GM10248 (cell line): ENCODE measurements at regions not wholly inside any gene's neighbourhood (a gene's known extent, or its start where the extent isn't known, plus 50 kb on each side); places are given as distances from the start of the nearest gene placed in this dataset.

Source experiments
- CTCF ChIA-PET: fragments of 300-600 bp; sonication (Branson Sonifier 250); formaldehyde crosslinking; extraction: SDS; loops from one replicate; lab custom pipeline; 2021; ENCODE audit warnings: antibody characterized with exemption; lab: Yijun Ruan, JAX
- POLR2A ChIA-PET: fragments of 350-650 bp; sonication (Branson Sonifier 250); formaldehyde crosslinking; extraction: SDS; loops from one replicate; lab custom pipeline; 2020; ENCODE audit warnings: antibody characterized with exemption; lab: Yijun Ruan, JAX
- DNase-seq: peaks from one replicate; pipeline ENCODE4 v3.0.0; 2012; ENCODE audit errors: extremely low spot score
- CTCF ChIP-seq: IDR thresholded peaks from 2 replicates; pipeline ENCODE4 v1.5.1; 2012; ENCODE audit warnings: mild to moderate bottlenecking, low read depth; ENCODE audit errors: extremely low read depth, missing control alignments, control extremely low read depth

- ChIA-PET CTCF (no interaction called here), POLR2A (no interaction called here)
- no peak for DNase-seq
- no peak for TF ChIP-seq CTCF
These were observed 408.9 kb downstream of the CBLN4 start for GRCh38 chr20:55596431-55596830.

GRCh38 chr20:55592866-55593265 is 412.5 kb downstream of the CBLN4 start:
- no peak for DNase-seq
- POLR2A ChIA-PET = no interaction called here
- CTCF ChIA-PET = no interaction called here
- TF ChIP-seq CTCF = no peak

- no peak for DNase-seq
- CTCF ChIA-PET = no interaction called here
- POLR2A ChIA-PET = no interaction called here
- no peak for TF ChIP-seq CTCF
These were observed 418.7 kb downstream of the CBLN4 start for GRCh38 chr20:55586610-55587009.

GRCh38 chr20:55584964-55585363 is 420.4 kb downstream of the CBLN4 start:
- no peak for TF ChIP-seq CTCF
- ChIA-PET POLR2A (no interaction called here), CTCF (no interaction called here)
- no peak for DNase-seq

- ChIA-PET CTCF (no interaction called here), POLR2A (no interaction called here)
- TF ChIP-seq CTCF = no peak
- DNase-seq = no peak
These were observed 421.0 kb downstream of the CBLN4 start for GRCh38 chr20:55584307-55584706.

GRCh38 chr20:55583036-55583435 is 422.3 kb downstream of the CBLN4 start:
- DNase-seq = no peak
- ChIA-PET POLR2A (no interaction called here), CTCF (no interaction called here)
- no peak for TF ChIP-seq CTCF

- ChIA-PET POLR2A (no interaction called here), CTCF (no interaction called here)
- no peak for TF ChIP-seq CTCF
- no peak for DNase-seq
These were observed 422.8 kb downstream of the CBLN4 start for GRCh38 chr20:55582498-55582897.
